Mesenchymal stem cell (in vitro differentiated cells and primary cell): ENCODE measurements at regions not wholly inside any gene's neighbourhood (a gene's known extent, or its start where the extent isn't known, plus 50 kb on each side); places are given as distances from the start of the nearest gene placed in this dataset.
A peak's percentile ranks its signal among the peaks of the same experiment; 100 is the strongest.

Source experiments
- DNase-seq: peaks from one replicate; pipeline ENCODE4 v3.0.0-alpha.2; 2013
- H2AFZ ChIP-seq: one replicate; pipeline ENCODE4 v1.6.1; 2013; ENCODE audit warnings: low read depth, mild to moderate bottlenecking, control low read depth, inconsistent platforms, low read length, moderate library complexity
- H2AK5ac ChIP-seq: 2 replicates; pipeline ENCODE4 v1.6.1; 2013; ENCODE audit warnings: low read length, moderate library complexity, mild to moderate bottlenecking, inconsistent platforms; ENCODE audit not compliant: severe bottlenecking
- H2BK120ac ChIP-seq: one replicate; pipeline ENCODE4 v1.6.1; 2013; ENCODE audit warnings: low read depth, mild to moderate bottlenecking, inconsistent platforms, low read length, moderate library complexity
- H2BK12ac ChIP-seq, 2 experiments: one replicate each; pipeline ENCODE4 v1.6.1; 2013; ENCODE audit warnings: inconsistent platforms in 2 of 2, low read length in 2 of 2, mild to moderate bottlenecking in 2 of 2, moderate library complexity in 2 of 2, control low read depth in 1 of 2
- H2BK15ac ChIP-seq: one replicate; pipeline ENCODE4 v1.6.1; 2013; ENCODE audit warnings: mild to moderate bottlenecking, low read depth, inconsistent platforms; ENCODE audit not compliant: poor library complexity, severe bottlenecking
- H2BK5ac ChIP-seq: 2 replicates; pipeline ENCODE4 v1.6.1; 2013; ENCODE audit warnings: low read depth, mild to moderate bottlenecking, low read length, control low read depth, inconsistent platforms; ENCODE audit not compliant: poor library complexity, severe bottlenecking
- H3K14ac ChIP-seq, 2 experiments: one replicate each; pipeline ENCODE4 v1.6.1; 2013; ENCODE audit warnings: inconsistent platforms in 2 of 2, low read length in 2 of 2, control low read depth in 1 of 2, mild to moderate bottlenecking in 1 of 2, moderate library complexity in 1 of 2
- H3K18ac ChIP-seq, 2 experiments: one replicate each; pipeline ENCODE4 v1.6.1; 2013; ENCODE audit warnings: inconsistent platforms in 2 of 2, low read length in 2 of 2, control low read depth in 1 of 2, low read depth in 1 of 2, mild to moderate bottlenecking in 1 of 2
- H3K23ac ChIP-seq, 2 experiments: one replicate each; pipeline ENCODE4 v1.6.1; 2013; ENCODE audit warnings: inconsistent platforms in 2 of 2, low read length in 2 of 2, mild to moderate bottlenecking in 2 of 2, moderate library complexity in 2 of 2, control low read depth in 1 of 2
- H3K27ac ChIP-seq: 2 replicates; pipeline ENCODE4 v1.5.1; 2013; ENCODE audit warnings: mild to moderate bottlenecking, moderate library complexity, low read length, control low read depth, inconsistent platforms; ENCODE audit not compliant: poor library complexity, severe bottlenecking
- H3K27me3 ChIP-seq, 2 experiments: 2 replicates each; pipeline versions ENCODE4 v1.6.1 to v1.7.0; 2013; ENCODE audit warnings: low read length in 2 of 2, mild to moderate bottlenecking in 2 of 2, moderate library complexity in 2 of 2, control low read depth in 1 of 2, inconsistent platforms in 1 of 2; ENCODE audit not compliant: control insufficient read depth in 1 of 2, insufficient read depth in 1 of 2
- H3K36me3 ChIP-seq, 2 experiments: 2 replicates each; pipeline versions ENCODE4 v1.6.1 to v1.7.0; 2013; ENCODE audit warnings: low read length in 2 of 2, control low read depth in 1 of 2, inconsistent platforms in 1 of 2, low read depth in 1 of 2, mild to moderate bottlenecking in 1 of 2; ENCODE audit not compliant: insufficient read depth in 2 of 2, control insufficient read depth in 1 of 2
- H3K4ac ChIP-seq, 2 experiments: one replicate each; pipeline ENCODE4 v1.6.1; 2013; ENCODE audit warnings: inconsistent platforms in 2 of 2, low read length in 2 of 2, mild to moderate bottlenecking in 2 of 2, moderate library complexity in 2 of 2, control low read depth in 1 of 2, low read depth in 1 of 2
- H3K4me1 ChIP-seq: 2 replicates; pipeline ENCODE4 v1.6.1; 2013; ENCODE audit warnings: low read depth, low read length, control low read depth; ENCODE audit not compliant: control insufficient read depth, insufficient read depth
- H3K4me2 ChIP-seq: 2 replicates; pipeline ENCODE4 v1.6.1; 2013; ENCODE audit warnings: low read length, mild to moderate bottlenecking, inconsistent platforms; ENCODE audit not compliant: poor library complexity, severe bottlenecking
- H3K4me3 ChIP-seq, 2 experiments: 2 replicates each; pipeline versions ENCODE4 v1.5.1 to v1.7.0; 2013; ENCODE audit warnings: low read length in 2 of 2, mild to moderate bottlenecking in 2 of 2, control low read depth in 1 of 2, low read depth in 1 of 2; ENCODE audit not compliant: insufficient read depth in 1 of 2
- H3K79me1 ChIP-seq: replicated peaks from 2 replicates; pipeline ENCODE4 v1.6.1; 2013; ENCODE audit warnings: mild to moderate bottlenecking, control low read depth, low read length, inconsistent platforms; ENCODE audit not compliant: poor library complexity, severe bottlenecking
- H3K9ac ChIP-seq: 2 replicates; pipeline ENCODE4 v1.7.0; 2013; ENCODE audit warnings: mild to moderate bottlenecking, low read length, moderate library complexity
- H3K9me3 ChIP-seq: 2 replicates; pipeline ENCODE4 v1.7.0; 2013; ENCODE audit warnings: mild to moderate bottlenecking, low read length; ENCODE audit not compliant: control insufficient read depth
- H4K8ac ChIP-seq: one replicate; pipeline ENCODE4 v1.6.1; 2013; ENCODE audit warnings: inconsistent platforms, mild to moderate bottlenecking, low read length, moderate library complexity
- H4K91ac ChIP-seq: one replicate; pipeline ENCODE4 v1.6.1; 2013; ENCODE audit warnings: mild to moderate bottlenecking, low read length, inconsistent platforms
- WGBS: methylation state at CpG from one replicate; pipeline ENCODE4 v1.1.7; 2013; ENCODE audit warnings: mixed read lengths; 5-methylcytosine and 5-hydroxymethylcytosine counted together

DNA sequence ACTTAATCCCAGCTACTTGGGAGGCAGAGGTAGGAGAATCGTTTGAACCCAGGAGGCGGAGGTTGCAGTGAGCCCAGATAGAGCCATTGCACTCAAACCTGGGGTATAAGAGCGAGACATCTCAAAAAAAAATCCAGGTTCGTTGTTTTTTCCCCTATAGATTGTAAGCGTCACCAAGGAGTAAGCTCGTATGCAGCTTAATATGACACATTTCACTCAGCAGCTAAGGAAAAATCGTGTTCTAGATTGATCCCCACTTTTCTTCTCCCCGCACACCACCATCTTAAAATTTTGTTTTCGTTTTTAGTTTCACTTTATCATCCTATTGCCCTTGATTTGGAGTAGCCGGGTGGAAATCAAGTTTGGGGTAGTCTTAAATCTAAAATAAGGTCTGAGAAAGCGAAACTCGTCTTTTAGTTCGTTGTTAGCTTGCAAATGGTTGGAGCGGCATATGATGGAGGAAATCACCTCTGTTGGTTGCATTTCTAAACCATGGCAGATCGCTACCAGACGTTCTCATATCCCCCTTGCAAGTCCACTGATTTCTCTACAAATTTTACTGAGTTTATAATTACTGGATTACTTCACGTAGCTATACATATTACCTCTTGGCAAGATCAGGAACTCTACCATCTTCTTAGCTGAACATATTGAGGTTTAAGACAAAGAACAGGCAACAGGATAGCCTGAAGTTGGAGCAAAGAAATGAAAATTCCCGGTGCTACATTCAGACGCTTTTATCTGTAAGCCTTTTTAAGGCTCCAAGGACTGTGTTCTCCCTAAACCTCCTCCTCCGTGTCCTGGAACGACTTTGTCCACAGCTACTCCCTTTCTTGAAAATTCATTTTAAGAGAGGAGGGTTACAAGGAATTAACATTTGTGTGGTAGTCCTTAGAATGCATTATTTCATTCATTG is 91.1 kb upstream of the BTN3A2 start:
- Histone ChIP-seq H2AK5ac (no peak overlapping the region), H3K4me1 (peaks cover 10% of the 10 kb centered on the region), H3K14ac (no peak overlapping the region), H2AFZ (no peak overlapping the region), H2BK5ac (no peak overlapping the region), H3K9ac (peak overlapping the region; percentile 87), H3K27me3 (no peaks in the 10 kb centered on the region), H3K4me2 (peak overlapping the region; percentile 75), H3K23ac (no peak overlapping the region), H4K8ac (no peak overlapping the region), H2BK12ac (no peak overlapping the region), H3K27ac (peak overlapping the region; percentile 87), H3K79me1 (peaks cover 1% of the 10 kb centered on the region), H2BK15ac (peak overlapping the region; percentile 13), H3K4ac (no peak overlapping the region), H3K4me3 (peak overlapping the region; percentile 49 to 78), H3K18ac (peak overlapping the region in 1 of 2 experiments; percentile 81), H4K91ac (no peak overlapping the region), H3K9me3 (no peaks in the 10 kb centered on the region), H3K36me3 (no peaks in the 10 kb centered on the region), H2BK120ac (no peak overlapping the region)
- DNase-seq = peak; percentile 31
- 34% methylated on average over 17 of the region's 21 CpGs for WGBS

DNA sequence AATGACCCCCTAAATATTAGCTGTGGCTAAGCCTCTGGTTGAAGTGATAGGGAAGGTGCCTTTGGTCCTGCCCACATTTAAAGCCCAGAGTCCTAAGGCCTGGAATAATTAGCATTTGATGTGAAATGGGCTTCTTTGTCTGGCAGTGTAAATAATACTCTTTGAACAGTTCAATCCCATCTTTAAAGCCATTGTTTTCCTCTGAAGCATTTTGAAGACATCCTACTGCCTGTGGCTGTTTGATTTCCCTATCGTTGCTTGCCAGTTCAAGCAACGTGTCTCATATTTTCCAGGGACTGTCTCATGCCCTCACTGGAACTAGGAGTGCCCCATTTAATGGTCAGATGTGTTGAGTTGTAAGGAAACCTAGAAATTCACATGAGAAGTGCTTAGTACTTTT is 89.3 kb upstream of the BTN3A2 start:
- Histone ChIP-seq H2AFZ (no peak overlapping the region), H3K4me3 (no peak overlapping the region), H4K91ac (no peak overlapping the region), H3K27ac (no peak overlapping the region), H2BK120ac (no peak overlapping the region), H3K4me2 (no peak overlapping the region), H3K14ac (no peak overlapping the region), H3K36me3 (peaks cover 0 to 4% of the 10 kb centered on the region in 2 experiments), H3K9ac (no peak overlapping the region), H2BK12ac (no peak overlapping the region), H3K4me1 (peaks cover 10% of the 10 kb centered on the region), H3K27me3 (no peaks in the 10 kb centered on the region), H2AK5ac (no peak overlapping the region), H2BK5ac (no peak overlapping the region), H4K8ac (no peak overlapping the region), H3K18ac (no peak overlapping the region), H3K9me3 (no peaks in the 10 kb centered on the region), H2BK15ac (no peak overlapping the region), H3K79me1 (no peaks in the 10 kb centered on the region), H3K23ac (no peak overlapping the region), H3K4ac (no peak overlapping the region)
- no peak for DNase-seq
- WGBS = 96% methylated on average over 2 of the region's 2 CpGs

DNA sequence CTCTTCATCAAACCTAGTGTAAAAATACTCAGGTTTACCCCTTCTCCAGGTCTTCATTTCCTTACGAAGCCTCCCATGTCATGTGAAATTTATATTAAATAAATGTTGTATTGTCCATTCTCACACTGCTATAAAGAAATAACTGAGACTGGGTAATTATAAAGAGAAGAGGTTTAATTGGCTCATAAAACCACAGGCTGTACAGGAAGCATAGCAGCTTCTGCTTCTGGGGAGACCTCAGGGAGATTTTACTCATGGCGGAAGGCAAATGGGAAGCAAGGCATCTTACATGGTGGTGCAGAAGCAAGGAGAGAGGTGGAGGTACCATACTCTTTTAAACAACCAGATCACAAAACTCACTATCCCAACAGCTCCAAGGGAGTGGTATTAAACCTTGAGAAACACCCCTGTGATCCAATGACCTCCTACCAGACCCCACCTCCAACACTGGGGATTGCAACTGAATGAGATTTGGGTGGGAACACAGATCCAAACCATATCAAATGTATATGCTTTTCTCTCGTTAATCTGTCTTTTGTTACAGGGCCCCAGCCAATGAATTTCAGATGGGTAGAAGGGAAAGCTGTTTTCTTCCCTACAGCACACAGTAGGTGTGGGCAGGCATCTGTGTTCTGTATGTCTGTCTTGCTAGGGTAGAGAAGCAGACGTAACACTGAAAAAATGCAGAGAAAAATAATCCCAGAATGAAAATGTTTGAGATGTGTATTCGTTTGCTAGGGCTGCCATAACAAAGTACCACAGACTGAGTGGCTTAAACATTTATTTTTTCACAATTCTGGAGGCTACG is 88.0 kb upstream of the BTN3A2 start:
- DNase-seq = no peak
- Histone ChIP-seq H2BK5ac (no peak overlapping the region), H3K4me2 (no peak overlapping the region), H2BK120ac (no peak overlapping the region), H3K9ac (no peak overlapping the region), H4K91ac (no peak overlapping the region), H3K4me1 (peaks cover 6% of the 10 kb centered on the region), H3K4me3 (no peak overlapping the region), H3K79me1 (no peaks in the 10 kb centered on the region), H3K4ac (no peak overlapping the region), H3K27ac (no peak overlapping the region), H3K9me3 (no peaks in the 10 kb centered on the region), H3K18ac (no peak overlapping the region), H2BK12ac (no peak overlapping the region), H3K36me3 (peaks cover 0 to 12% of the 10 kb centered on the region in 2 experiments), H2AFZ (no peak overlapping the region), H3K14ac (no peak overlapping the region), H2BK15ac (no peak overlapping the region), H3K27me3 (no peaks in the 10 kb centered on the region), H4K8ac (no peak overlapping the region), H2AK5ac (no peak overlapping the region), H3K23ac (no peak overlapping the region)
- 98% methylated on average over 4 of the region's 6 CpGs for WGBS

DNA sequence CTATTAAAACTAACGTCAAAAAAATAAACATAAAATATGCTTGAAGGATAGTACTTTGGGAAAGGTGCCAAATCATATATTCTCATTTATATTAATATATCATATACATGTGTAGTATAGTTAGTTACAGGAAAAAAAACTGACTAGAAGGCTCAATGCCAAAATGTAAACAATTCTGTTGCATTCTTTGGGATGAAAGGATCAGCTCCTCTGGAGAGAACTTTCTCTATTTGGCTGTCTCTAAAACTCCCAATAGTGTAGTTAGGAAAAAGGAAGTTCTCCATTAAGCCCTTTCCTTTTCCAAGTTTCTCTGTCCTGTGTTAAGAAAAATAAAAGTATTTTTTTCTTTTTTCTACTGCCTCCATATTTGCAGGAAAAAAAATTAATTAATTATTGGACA is 86.5 kb upstream of the BTN3A2 start:
- Histone ChIP-seq H3K23ac (no peak overlapping the region), H3K9me3 (no peaks in the 10 kb centered on the region), H2AFZ (no peak overlapping the region), H3K27ac (no peak overlapping the region), H4K8ac (no peak overlapping the region), H3K14ac (no peak overlapping the region), H2BK5ac (no peak overlapping the region), H2BK120ac (no peak overlapping the region), H3K9ac (no peak overlapping the region), H3K4me3 (no peak overlapping the region), H3K27me3 (no peaks in the 10 kb centered on the region), H3K4ac (no peak overlapping the region), H4K91ac (no peak overlapping the region), H3K4me1 (peaks cover 3% of the 10 kb centered on the region), H2BK12ac (no peak overlapping the region), H3K18ac (no peak overlapping the region), H3K4me2 (no peak overlapping the region), H2AK5ac (no peak overlapping the region), H3K79me1 (peaks cover 5% of the 10 kb centered on the region), H2BK15ac (no peak overlapping the region), H3K36me3 (peaks cover 0 to 12% of the 10 kb centered on the region in 2 experiments)
- no peak for DNase-seq
- no CpG with 5 or more reads among the region's 1 CpG for WGBS
